GM08714 (cell line): ENCODE measurements at regions not wholly inside any gene's neighbourhood (a gene's known extent, or its start where the extent isn't known, plus 50 kb on each side); places are given as distances from the start of the nearest gene placed in this dataset.

Experiments used
- H3K4me3 ChIP-seq: fragments of 200-500 bp; sonication (Bioruptor generic); 2 replicates; pipeline ENCODE4 v1.5.1; 2014; ENCODE audit warnings: mild to moderate bottlenecking, low read length, inconsistent platforms
- ZNF274 ChIP-seq: IDR thresholded peaks from 2 replicates; pipeline ENCODE4 v1.6.1; 2012; ENCODE audit warnings: mild to moderate bottlenecking, low read depth, low read length

GRCh38 chr11:127925475-127925874 lies 661.9 kb downstream of the ETS1 start:
- no peak for TF ChIP-seq ZNF274
- H3K4me3 ChIP-seq = no peak overlapping the region

- H3K4me3 ChIP-seq = no peak overlapping the region
- TF ChIP-seq ZNF274 = no peak
These were observed 668.0 kb downstream of the ETS1 start for GRCh38 chr11:127919206-127920000.

GRCh38 chr11:127902382-127902781 lies 685.0 kb downstream of the ETS1 start:
- no peak for TF ChIP-seq ZNF274
- H3K4me3 ChIP-seq = no peak overlapping the region

GRCh38 chr11:127898422-127899365 lies 688.7 kb downstream of the ETS1 start:
- no peak for TF ChIP-seq ZNF274
- no peak overlapping the region for H3K4me3 ChIP-seq

GRCh38 chr11:127895776-127896175 lies 691.6 kb downstream of the ETS1 start:
- no peak overlapping the region for H3K4me3 ChIP-seq
- TF ChIP-seq ZNF274 = no peak

- no peak overlapping the region for H3K4me3 ChIP-seq
- no peak for TF ChIP-seq ZNF274
These were observed 693.0 kb downstream of the ETS1 start for GRCh38 chr11:127894316-127894715.

- no peak for TF ChIP-seq ZNF274
- no peak overlapping the region for H3K4me3 ChIP-seq
These were observed 697.2 kb downstream of the ETS1 start for GRCh38 chr11:127890030-127890615.

- TF ChIP-seq ZNF274 = no peak
- H3K4me3 ChIP-seq = no peak overlapping the region
These were observed 699.0 kb downstream of the ETS1 start for GRCh38 chr11:127888386-127888785.

- TF ChIP-seq ZNF274 = no peak
- H3K4me3 ChIP-seq = no peak overlapping the region
These were observed 712.2 kb downstream of the ETS1 start for GRCh38 chr11:127875131-127875530.

GRCh38 chr11:127873478-127873877 lies 713.9 kb downstream of the ETS1 start:
- no peak for TF ChIP-seq ZNF274
- H3K4me3 ChIP-seq = no peak overlapping the region

- no peak overlapping the region for H3K4me3 ChIP-seq
- no peak for TF ChIP-seq ZNF274
These were observed 721.2 kb downstream of the ETS1 start for GRCh38 chr11:127866109-127866508.

GRCh38 chr11:127864861-127865260 lies 722.5 kb downstream of the ETS1 start:
- no peak overlapping the region for H3K4me3 ChIP-seq
- TF ChIP-seq ZNF274 = no peak

GRCh38 chr11:127862406-127862805 lies 725.0 kb downstream of the ETS1 start:
- TF ChIP-seq ZNF274 = no peak

GRCh38 chr11:127859941-127860354 lies 727.4 kb downstream of the ETS1 start:
- H3K4me3 ChIP-seq = no peak overlapping the region
- TF ChIP-seq ZNF274 = no peak

More at GRCh38 chr11:127862406-127862805, 725.0 kb downstream of the ETS1 start:
- no peak overlapping the region for H3K4me3 ChIP-seq

GRCh38 chr11:127844876-127845275 lies 742.5 kb downstream of the ETS1 start:
- no peak overlapping the region for H3K4me3 ChIP-seq
- TF ChIP-seq ZNF274 = no peak
